ENCODE measurements at regions not wholly inside any gene's neighbourhood (a gene's known extent, or its start where the extent isn't known, plus 50 kb on each side); places are given as distances from the start of the nearest gene placed in this dataset.
"Not testable (repeated sequence)": the region's sequence is repeated elsewhere in the genome, so short reads cannot be mapped to it uniquely, and the experiment has no call there.

- H3K9me3 ChIP-seq, result no peaks in the 10 kb centered on the region
- ATAC-seq, result peak in 1 of 4 donors; percentile 12
- no peak for DNase-seq
- TF ChIP-seq CTCF (IDR thresholded peaks at IDR 0.05), result no peak
- H3K4me1 ChIP-seq, result peaks cover 3% of the 10 kb centered on the region
- WGBS, 3 donors, result 61 to 70% (median 63%) methylated on average over 6 of the region's 6 CpGs
- intact Hi-C loops (cut with DNase I), result loop anchor here (1.0 to 5.0 kb wide), 2 partner anchors 149 to 376 kb away; no protein-coding TSS in a partner anchor
- no peaks in the 10 kb centered on the region for H3K36me3 ChIP-seq (ENCODE audit: insufficient read depth in 1 of 2, low read depth in 1 of 2)
- H3K27me3 ChIP-seq (ENCODE audit: insufficient read depth in 3 of 3, low read length in 2 of 3), result peaks cover 0 to 2% (median 0%) of the 10 kb centered on the region in 3 donors
- no peak overlapping the region for H3K27ac ChIP-seq
- peak overlapping the region; percentile 52 for H3K4me3 ChIP-seq
Measured at GRCh38 chr9:763692-764091, 77.8 kb upstream of the DMRT1 start.

- peak; percentile 97 for TF ChIP-seq CTCF (IDR thresholded peaks at IDR 0.05)
- DNase-seq (peak; percentile 41 to 77), ATAC-seq (peak; percentile 96 to 100 (median 98))
- H3K4me3 ChIP-seq, result peak overlapping the region; percentile 52
- peaks cover 3% of the 10 kb centered on the region for H3K4me1 ChIP-seq
- intact Hi-C loops (cut with DNase I), result loop anchor here (1.0 to 5.0 kb wide), 2 partner anchors 150 to 377 kb away; no protein-coding TSS in a partner anchor
- no peaks in the 10 kb centered on the region for H3K36me3 ChIP-seq (ENCODE audit: insufficient read depth in 1 of 2, low read depth in 1 of 2)
- 39 to 48% (median 46%) methylated on average over 12 of the region's 12 CpGs for WGBS, 3 donors
- peaks cover 0 to 2% (median 0%) of the 10 kb centered on the region in 3 donors for H3K27me3 ChIP-seq (ENCODE audit: insufficient read depth in 3 of 3, low read length in 2 of 3)
- H3K9me3 ChIP-seq, result no peaks in the 10 kb centered on the region
- no peak overlapping the region for H3K27ac ChIP-seq
Measured at GRCh38 chr9:764105-764524, 77.4 kb upstream of the DMRT1 start.

- no peaks in the 10 kb centered on the region for H3K36me3 ChIP-seq (ENCODE audit: insufficient read depth in 1 of 2, low read depth in 1 of 2)
- 95 to 100% (median 97%) methylated on average over 2 of the region's 2 CpGs for WGBS, 3 donors
- peaks cover 0 to 2% (median 0%) of the 10 kb centered on the region in 3 donors for H3K27me3 ChIP-seq (ENCODE audit: insufficient read depth in 3 of 3, low read length in 2 of 3)
- H3K27ac ChIP-seq, result no peak overlapping the region
- intact Hi-C loops (cut with DNase I), result loop anchor here (1.0 to 5.0 kb wide), 2 partner anchors 151 to 378 kb away; no protein-coding TSS in a partner anchor
- no peak for ATAC-seq
- H3K4me3 ChIP-seq, result no peak overlapping the region
- no peak for DNase-seq
- peaks cover 3% of the 10 kb centered on the region for H3K4me1 ChIP-seq
- no peak for TF ChIP-seq CTCF (IDR thresholded peaks at IDR 0.05)
- no peaks in the 10 kb centered on the region for H3K9me3 ChIP-seq
Measured at GRCh38 chr9:764986-765385, 76.5 kb upstream of the DMRT1 start.

GRCh38 chr9:767061-767561, 74.4 kb upstream of the DMRT1 start:
- H3K27me3 ChIP-seq (ENCODE audit: insufficient read depth in 3 of 3, low read length in 2 of 3); H3K27ac ChIP-seq; H3K4me1 ChIP-seq; H3K9me3 ChIP-seq; DNase-seq; H3K36me3 ChIP-seq (ENCODE audit: insufficient read depth in 1 of 2, low read depth in 1 of 2); ATAC-seq; intact Hi-C loops (cut with DNase I); H3K4me3 ChIP-seq: not testable (repeated sequence)
- WGBS, 3 donors, result 89 to 94% (median 92%) methylated on average over 9 of the region's 9 CpGs

- H3K27me3 ChIP-seq (ENCODE audit: insufficient read depth in 3 of 3, low read length in 2 of 3), result peaks cover 0 to 2% (median 0%) of the 10 kb centered on the region in 3 donors
- DNase-seq (no peak), ATAC-seq (no peak)
- H3K36me3 ChIP-seq (ENCODE audit: insufficient read depth in 1 of 2, low read depth in 1 of 2), result no peaks in the 10 kb centered on the region
- no peak for TF ChIP-seq CTCF (IDR thresholded peaks at IDR 0.05)
- H3K4me3 ChIP-seq, result no peak overlapping the region
- intact Hi-C loops (cut with DNase I), result no loop called here
- H3K9me3 ChIP-seq, result peaks cover 8% of the 10 kb centered on the region
- 46 to 65% (median 47%) methylated on average over 2 of the region's 2 CpGs for WGBS, 3 donors
- H3K27ac ChIP-seq, result no peak overlapping the region
- H3K4me1 ChIP-seq, result no peaks in the 10 kb centered on the region
Measured at GRCh38 chr9:776086-776485, 65.4 kb upstream of the DMRT1 start.

Measured in psoas muscle (tissue), 7 donors.